ENCODE measurements at regions not wholly inside any gene's neighbourhood (a gene's known extent, or its start where the extent isn't known, plus 50 kb on each side); places are given as distances from the start of the nearest gene placed in this dataset.

GRCh38 chr10:128587689-128588088 lies 461.5 kb upstream of the MKI67 start:
- no peak overlapping the region for H3K4me3 ChIP-seq (ENCODE audit: low read length)
- TF ChIP-seq CTCF (conservative IDR thresholded peaks at IDR 0.05; ENCODE audit: low read depth, low read length) = no peak
- no peak for DNase-seq (ENCODE audit: low read depth)

GRCh38 chr10:128588402-128588801 lies 462.2 kb upstream of the MKI67 start:
- no peak overlapping the region for H3K4me3 ChIP-seq (ENCODE audit: low read length)
- DNase-seq (ENCODE audit: low read depth) = no peak

GRCh38 chr10:128594688-128595087 lies 468.5 kb upstream of the MKI67 start:
- TF ChIP-seq CTCF (conservative IDR thresholded peaks at IDR 0.05; ENCODE audit: low read depth, low read length) = no peak
- H3K4me3 ChIP-seq (ENCODE audit: low read length) = no peak overlapping the region
- no peak for DNase-seq (ENCODE audit: low read depth)

More at GRCh38 chr10:128588402-128588801, 462.2 kb upstream of the MKI67 start:
- TF ChIP-seq CTCF (conservative IDR thresholded peaks at IDR 0.05; ENCODE audit: low read depth, low read length) = no peak

- H3K4me3 ChIP-seq (ENCODE audit: low read length) = no peak overlapping the region
- TF ChIP-seq CTCF (conservative IDR thresholded peaks at IDR 0.05; ENCODE audit: low read depth, low read length) = no peak
- DNase-seq (ENCODE audit: low read depth) = no peak
Observed at GRCh38 chr10:128596906-128597305, 470.7 kb upstream of the MKI67 start.

- DNase-seq (ENCODE audit: low read depth) = no peak
- no peak overlapping the region for H3K4me3 ChIP-seq (ENCODE audit: low read length)
- no peak for TF ChIP-seq CTCF (conservative IDR thresholded peaks at IDR 0.05; ENCODE audit: low read depth, low read length)
Observed at GRCh38 chr10:128599030-128599429, 472.8 kb upstream of the MKI67 start.

- no peak for DNase-seq (ENCODE audit: low read depth)
- no peak for TF ChIP-seq CTCF (conservative IDR thresholded peaks at IDR 0.05; ENCODE audit: low read depth, low read length)
- no peak overlapping the region for H3K4me3 ChIP-seq (ENCODE audit: low read length)
Observed at GRCh38 chr10:128599538-128599937, 473.3 kb upstream of the MKI67 start.

- no peak for TF ChIP-seq CTCF (conservative IDR thresholded peaks at IDR 0.05; ENCODE audit: low read depth, low read length)
- no peak for DNase-seq (ENCODE audit: low read depth)
- H3K4me3 ChIP-seq (ENCODE audit: low read length) = no peak overlapping the region
Observed at GRCh38 chr10:128602183-128602582, 476.0 kb upstream of the MKI67 start.
